OCI-M2 (cell line): ENCODE measurements at regions not wholly inside any gene's neighbourhood (a gene's known extent, or its start where the extent isn't known, plus 50 kb on each side); places are given as distances from the start of the nearest gene placed in this dataset.

ENCODE experiments used
- DNase-seq: peaks from one replicate; lab custom pipeline; 2025; ENCODE audit not compliant: unreplicated experiment; lab: John Stamatoyannopoulos, UW

GRCh38 chr4:138964716-138965426, 50.7 kb upstream of the NOCT start:
- no peak for DNase-seq

DNA sequence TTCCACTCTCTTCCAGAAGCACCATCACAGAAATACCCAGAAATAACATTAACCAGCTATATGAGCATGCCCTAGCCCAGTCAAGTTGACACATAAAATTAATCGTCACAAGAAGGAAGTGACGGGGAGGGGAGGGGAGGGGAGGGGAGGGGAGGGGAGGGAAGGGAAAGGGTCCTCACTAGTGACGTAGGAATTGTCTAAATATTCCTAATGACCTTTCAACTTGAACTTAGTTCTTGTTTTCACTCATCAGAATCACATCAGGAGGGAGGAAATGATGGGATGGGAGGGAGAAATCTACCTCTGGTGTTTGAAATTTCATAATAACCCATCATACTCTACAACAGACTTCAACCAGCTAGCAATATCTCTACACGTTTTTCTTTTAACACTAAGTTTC, 52.2 kb upstream of the NOCT start:
- DNase-seq = no peak

- no peak for DNase-seq
These were observed 53.9 kb upstream of the NOCT start for GRCh38 chr4:138961664-138962063.

DNA sequence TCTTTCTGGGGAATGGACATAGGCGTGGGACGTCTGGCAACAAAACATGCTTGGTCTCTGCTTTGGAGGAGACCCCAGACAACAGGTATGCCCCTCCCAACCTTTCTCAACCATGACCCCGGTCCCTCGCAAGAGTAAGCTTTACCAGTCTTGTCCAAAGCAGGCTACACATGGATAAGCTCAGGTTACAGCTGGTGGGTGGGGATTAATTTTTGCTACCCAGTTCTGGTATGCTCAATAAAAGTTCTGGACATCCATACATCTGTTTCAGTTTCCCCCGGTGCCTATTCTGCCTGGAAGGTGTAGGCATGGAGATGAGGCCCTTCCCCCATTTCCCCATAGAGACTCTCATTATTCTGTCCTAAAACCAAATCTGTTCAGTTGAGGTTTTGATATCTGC, 54.5 kb upstream of the NOCT start:
- no peak for DNase-seq

- DNase-seq = no peak
These were observed 55.3 kb upstream of the NOCT start for GRCh38 chr4:138960175-138960710.

DNA sequence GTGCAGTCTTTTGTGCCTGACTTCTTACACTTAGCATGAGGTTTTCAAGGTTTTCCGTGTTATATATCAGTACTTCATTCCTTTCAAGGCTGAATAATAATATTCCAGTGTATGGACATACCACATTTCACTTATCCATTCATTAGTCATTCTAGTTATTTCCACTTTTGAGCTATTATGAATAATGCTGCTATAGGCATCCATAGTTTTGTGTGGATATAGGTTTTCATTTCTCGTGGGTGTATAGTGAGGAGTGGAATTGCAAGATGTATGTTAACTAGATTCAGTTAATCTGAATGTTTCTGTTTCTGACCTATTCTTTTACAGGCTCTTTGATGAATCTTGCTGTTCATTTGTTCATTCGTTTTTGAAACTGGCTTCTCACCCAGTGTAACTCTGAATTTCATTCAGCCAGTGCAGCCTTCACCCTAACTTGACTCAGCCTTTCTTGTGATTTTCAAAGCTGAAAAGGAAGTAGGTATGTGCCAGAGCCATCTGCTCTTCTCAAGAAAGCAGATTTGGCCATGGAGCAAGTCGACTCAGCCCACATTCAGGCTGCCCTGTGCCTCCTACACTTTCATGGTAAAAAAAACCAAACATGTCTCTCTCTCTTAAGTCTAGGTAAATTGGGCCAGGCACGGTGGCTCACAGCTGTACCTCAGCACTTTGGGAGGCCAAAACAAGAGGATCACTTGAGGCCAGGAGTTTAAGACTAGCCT, 56.3 kb upstream of the NOCT start:
- DNase-seq = no peak

DNA sequence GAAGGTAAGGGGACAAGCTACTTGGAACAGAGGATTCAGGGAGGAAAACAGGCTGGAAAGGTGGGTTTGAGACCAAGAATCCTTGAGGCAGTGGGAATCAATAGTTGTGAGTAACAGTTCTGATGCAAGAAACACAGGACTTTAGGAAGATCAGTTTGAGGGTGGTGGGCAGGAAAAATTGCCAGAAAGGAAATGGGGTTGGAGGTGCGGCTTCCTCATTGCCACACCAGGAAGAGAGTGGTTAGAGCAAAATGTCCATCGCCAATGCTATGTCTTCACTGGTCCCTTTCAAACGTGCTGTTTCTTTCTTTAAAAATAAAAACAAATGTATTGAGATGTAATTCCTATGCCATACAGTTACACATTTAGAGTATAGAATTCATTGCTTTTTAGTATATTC, 57.1 kb upstream of the NOCT start:
- no peak for DNase-seq

DNA sequence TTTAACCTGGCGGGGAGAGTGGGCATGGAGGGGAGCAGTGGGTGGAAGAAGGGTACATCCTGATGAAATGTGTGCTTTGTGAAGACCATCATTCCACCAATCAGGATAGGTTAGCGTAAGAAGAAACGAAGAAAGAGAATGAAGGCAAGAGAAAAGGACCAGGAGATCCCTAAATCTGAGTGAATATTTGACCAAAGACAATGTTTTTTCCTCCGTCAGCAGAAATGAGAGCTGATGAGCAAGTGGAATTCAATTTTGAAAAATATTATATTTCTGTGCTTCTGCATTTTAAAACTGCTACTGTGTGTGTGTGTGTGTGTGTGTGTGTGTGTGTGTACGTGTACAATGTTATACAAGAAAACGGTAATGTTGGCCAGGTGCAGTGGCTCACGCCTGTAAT, 58.3 kb upstream of the NOCT start:
- no peak for DNase-seq

GRCh38 chr4:138954428-138954827, 61.2 kb upstream of the NOCT start:
- no peak for DNase-seq

GRCh38 chr4:138953961-138954371, 61.6 kb upstream of the NOCT start:
- DNase-seq = no peak

DNA sequence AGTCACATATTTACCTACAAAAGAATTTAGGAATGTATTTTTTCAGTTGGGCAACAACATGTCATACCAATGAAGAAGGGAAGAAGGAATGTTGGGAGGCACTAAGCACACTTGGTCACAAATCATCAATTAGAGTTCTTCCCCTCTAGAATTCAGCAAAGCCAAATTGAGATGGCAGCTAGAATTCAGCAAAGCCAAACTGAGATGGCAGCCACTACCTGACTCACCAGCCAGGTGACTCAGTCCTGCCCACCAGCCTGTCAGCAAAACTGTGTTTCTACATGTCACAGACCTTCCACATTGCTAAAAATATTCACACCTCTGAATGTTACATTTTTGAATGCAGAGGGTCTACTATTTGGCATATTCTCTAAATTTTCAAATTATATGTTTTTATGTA, 63.2 kb upstream of the NOCT start:
- no peak for DNase-seq

DNA sequence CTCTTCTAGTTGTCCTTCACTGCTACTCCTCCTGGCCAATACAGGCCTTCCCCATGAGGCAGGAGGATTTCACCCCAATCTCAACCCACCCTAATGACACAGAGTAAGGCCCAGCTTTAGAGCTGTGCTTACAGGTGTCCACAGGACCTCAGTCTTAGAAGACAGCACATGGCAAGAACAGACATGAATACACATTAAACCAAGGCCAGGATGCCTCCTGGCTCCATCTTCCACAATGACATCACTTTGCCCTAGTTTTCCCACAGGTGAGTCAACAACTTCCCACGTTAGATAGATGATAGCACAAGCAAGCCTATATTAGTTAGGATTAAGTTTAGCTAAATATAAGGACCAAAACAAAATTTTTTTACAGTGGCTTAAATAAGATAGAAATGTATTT, 63.8 kb upstream of the NOCT start:
- no peak for DNase-seq

- DNase-seq = no peak
These were observed 65.7 kb upstream of the NOCT start for GRCh38 chr4:138949866-138950265.

- DNase-seq = no peak
These were observed 66.7 kb upstream of the NOCT start for GRCh38 chr4:138948918-138949317.

- DNase-seq = no peak
These were observed 69.3 kb upstream of the NOCT start for GRCh38 chr4:138946306-138946705.

DNA sequence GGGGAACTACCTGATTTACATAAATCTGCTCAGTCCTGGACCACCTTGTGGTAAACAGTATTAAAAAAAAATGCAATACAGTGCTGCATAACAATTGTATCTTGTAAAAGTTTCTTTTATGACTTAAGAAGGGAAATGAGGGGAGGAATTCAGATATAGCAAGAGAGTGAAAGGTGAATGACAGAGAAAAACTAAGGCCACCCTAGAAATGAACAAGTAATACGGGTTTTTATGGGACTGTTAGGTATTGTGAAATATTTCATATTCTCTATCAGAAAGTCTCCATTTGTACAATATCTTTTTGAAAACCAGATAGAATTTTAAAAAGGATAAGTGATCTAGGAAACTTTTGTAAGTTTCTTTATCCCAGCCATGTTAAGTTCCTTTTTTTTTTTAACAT, 69.7 kb upstream of the NOCT start:
- DNase-seq = no peak

- DNase-seq = no peak
These were observed 70.2 kb upstream of the NOCT start for GRCh38 chr4:138945401-138945800.

DNA sequence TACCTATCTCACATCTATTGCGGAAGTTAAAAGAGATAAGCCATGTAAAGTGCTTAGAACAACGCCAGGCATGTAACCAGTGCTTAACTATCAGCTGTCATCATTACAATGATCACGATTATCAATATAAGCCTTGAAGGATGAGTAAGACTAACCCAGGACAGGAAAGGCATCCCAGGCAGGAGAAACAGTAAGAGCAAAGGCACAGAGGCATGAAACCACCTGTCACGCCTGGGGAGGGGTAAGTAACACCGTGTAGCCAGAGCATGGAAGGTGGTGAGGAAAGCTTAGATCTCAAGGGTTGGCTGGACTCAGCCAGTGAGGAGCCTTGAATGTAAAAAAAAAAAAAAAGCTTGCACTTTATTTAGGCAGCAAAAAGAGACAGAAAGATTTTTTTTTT, 71.7 kb upstream of the NOCT start:
- no peak for DNase-seq

GRCh38 chr4:138941037-138941436, 74.5 kb upstream of the NOCT start:
- no peak for DNase-seq

DNA sequence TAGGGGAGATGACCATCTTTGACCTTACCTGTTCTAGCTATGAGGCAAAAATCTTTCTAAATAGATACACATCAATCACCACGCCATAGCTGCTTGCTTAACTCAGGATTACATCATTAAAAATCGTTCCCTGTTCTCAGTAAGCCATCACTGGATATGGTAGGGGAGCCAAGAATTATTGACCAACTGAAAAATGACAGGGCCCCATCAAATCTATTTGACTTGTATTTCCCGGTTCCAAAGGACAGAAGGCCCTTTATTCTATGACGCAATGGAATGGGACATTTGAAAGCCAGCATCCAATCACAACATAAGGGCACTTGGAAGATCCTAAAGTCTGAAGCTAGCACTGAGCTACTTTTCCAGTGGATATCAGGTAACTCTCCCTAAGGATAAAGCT, 75.6 kb upstream of the NOCT start:
- DNase-seq = no peak

DNA sequence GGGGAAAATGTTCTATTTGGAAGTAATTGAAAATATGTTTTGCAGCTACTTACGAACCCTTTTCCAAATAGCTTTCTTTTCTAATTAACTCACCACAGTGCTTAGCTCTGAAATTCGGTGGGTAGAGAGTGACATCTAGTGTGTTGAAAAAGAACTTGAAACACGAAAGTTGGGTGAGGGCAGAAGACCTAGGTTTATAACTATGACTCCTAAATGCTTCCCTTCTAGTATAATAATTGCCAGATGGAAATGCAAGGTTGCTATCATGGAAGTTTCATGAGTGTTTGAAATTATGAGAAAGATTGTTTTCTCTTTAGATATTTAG, 77.3 kb upstream of the NOCT start:
- DNase-seq = peak; percentile 11

- no peak for DNase-seq
These were observed 80.3 kb upstream of the NOCT start for GRCh38 chr4:138935135-138935807.
